B cell (primary cell): ENCODE measurements at regions not wholly inside any gene's neighbourhood (a gene's known extent, or its start where the extent isn't known, plus 50 kb on each side); places are given as distances from the start of the nearest gene placed in this dataset.

Experiments used
- ATAC-seq: fragments of 200-7000 bp; cut with Tn5 transposase; one replicate; pipeline ENCODE4 v1.10.0; 2021; ENCODE audit warnings: low read depth, mild to moderate bottlenecking, moderate number of reproducible peaks, moderate library complexity
- CTCF ChIA-PET: fragments of 350-600 bp; sonication (Branson Sonifier 250); formaldehyde crosslinking; loops from one replicate; lab custom pipeline; 2021; ENCODE audit warnings: antibody characterized with exemption, inconsistent platforms; lab: Charles Lee
- POLR2A ChIA-PET: fragments of 350-600 bp; sonication (Branson Sonifier 250); formaldehyde crosslinking; loops from one replicate; lab custom pipeline; 2021; ENCODE audit warnings: antibody characterized with exemption; lab: Charles Lee
- DNase-seq: peaks from one replicate; pipeline ENCODE4 v3.0.0; 2013
- H2AFZ ChIP-seq: 2 replicates; pipeline ENCODE4 v1.6.1; 2012; ENCODE audit warnings: mild to moderate bottlenecking, low read depth, low read length; ENCODE audit not compliant: insufficient read depth, poor library complexity, severe bottlenecking
- H3K27ac ChIP-seq, 2 donors: 1 replicate in 1 of 2; 2 replicates in 1 of 2; pipeline ENCODE4 v1.5.1; 2012 to 2013; ENCODE audit warnings: low read length in 2 of 2, mild to moderate bottlenecking in 2 of 2, moderate library complexity in 1 of 2
- H3K27me3 ChIP-seq, 4 experiments: fragments of 200-600 bp in 1 of 4; sonication (generic) in 1 of 4; replicated peaks in 1 of 4; 1 replicate in 2 of 4; 2 replicates in 2 of 4; pipeline versions ENCODE4 v1.6.1 to v1.7.0; 2013 to 2016; ENCODE audit warnings: low read length in 3 of 4, mild to moderate bottlenecking in 2 of 4, mixed read lengths in 1 of 4, moderate library complexity in 1 of 4; ENCODE audit not compliant: insufficient read depth in 4 of 4, control insufficient read depth in 3 of 4; ENCODE audit errors: control extremely low read depth in 1 of 4
- H3K36me3 ChIP-seq, 2 experiments: replicated peaks in 1 of 2; 1 replicate in 1 of 2; 2 replicates in 1 of 2; pipeline versions ENCODE4 v1.6.1 to v1.7.1; 2013; ENCODE audit warnings: low read length in 1 of 2; ENCODE audit not compliant: insufficient read depth in 2 of 2, control insufficient read depth in 1 of 2; ENCODE audit errors: control extremely low read depth in 1 of 2, extremely low read depth in 1 of 2
- H3K4me1 ChIP-seq, 2 donors: fragments of 200-600 bp in 1 of 2; sonication (generic) in 1 of 2; 1 replicate in 1 of 2; 2 replicates in 1 of 2; pipeline versions ENCODE4 v1.5.1 to v1.6.1; 2013 to 2017; ENCODE audit warnings: low read length in 2 of 2; ENCODE audit not compliant: control insufficient read depth in 2 of 2, insufficient read depth in 2 of 2
- H3K4me2 ChIP-seq: replicated peaks from 2 replicates; pipeline ENCODE3; 2012; ENCODE audit warnings: mild to moderate bottlenecking, low read depth, low read length; ENCODE audit not compliant: poor library complexity, severe bottlenecking
- H3K4me3 ChIP-seq, 5 experiments: fragments of 200-600 bp in 1 of 5; sonication (generic) in 1 of 5; 1 replicate in 3 of 5; 2 replicates in 2 of 5; pipeline versions ENCODE4 v1.5.1 to v1.7.0; 2011 to 2016; ENCODE audit warnings: low read length in 4 of 5, mild to moderate bottlenecking in 4 of 5, low read depth in 2 of 5, control low read depth in 1 of 5, moderate library complexity in 1 of 5; ENCODE audit not compliant: insufficient read depth in 1 of 5; ENCODE audit errors: control extremely low read depth in 1 of 5, extremely low read depth in 1 of 5
- H3K79me2 ChIP-seq: fragments of 200-600 bp; sonication (generic); one replicate; pipeline ENCODE4 v1.6.0; 2016; ENCODE audit warnings: low read length; ENCODE audit not compliant: control insufficient read depth, insufficient read depth
- H3K9ac ChIP-seq: fragments of 200-600 bp; sonication (generic); 2 replicates; pipeline ENCODE4 v1.6.1; 2017; ENCODE audit warnings: mild to moderate bottlenecking, low read length, moderate library complexity
- H3K9me3 ChIP-seq, 3 donors: one replicate each; pipeline versions ENCODE4 v1.6.1 to v1.7.1; 2013; ENCODE audit warnings: low read length in 2 of 3; ENCODE audit not compliant: control insufficient read depth in 2 of 3, insufficient read depth in 1 of 3; ENCODE audit errors: control extremely low read depth in 1 of 3
- H4K20me1 ChIP-seq: 2 replicates; pipeline ENCODE4 v1.6.0; 2012; ENCODE audit warnings: mild to moderate bottlenecking, low read length; ENCODE audit not compliant: insufficient read depth, control insufficient read depth, poor library complexity, severe bottlenecking
- H3K27ac Mint-ChIP-seq: one replicate; pipeline ENCODE4 v1.8.0; 2021; ENCODE audit warnings: mixed read lengths
- H3K27me3 Mint-ChIP-seq: one replicate; pipeline ENCODE4 v1.8.0; 2021; ENCODE audit warnings: mixed read lengths
- H3K4me1 Mint-ChIP-seq: one replicate; pipeline ENCODE4 v1.8.0; 2021; ENCODE audit warnings: mixed read lengths
- H3K4me3 Mint-ChIP-seq: one replicate; pipeline ENCODE4 v1.8.0; 2021; ENCODE audit warnings: mixed read lengths
- H3K9me3 Mint-ChIP-seq: one replicate; pipeline ENCODE4 v1.8.0; 2022; ENCODE audit warnings: mixed read lengths; ENCODE audit not compliant: insufficient read depth
- CTCF ChIP-seq: fragments of 200-600 bp; IDR thresholded peaks from one replicate; pipeline ENCODE4 v1.8.0; 2022; ENCODE audit warnings: antibody characterized with exemption, mild to moderate bottlenecking
- EZH2 ChIP-seq: IDR thresholded peaks from 2 replicates; pipeline ENCODE4 v1.6.1; 2012; ENCODE audit warnings: borderline replicate concordance, low read depth, mild to moderate bottlenecking, moderate library complexity, low read length; ENCODE audit not compliant: insufficient read depth, poor library complexity, severe bottlenecking
- WGBS: methylation state at CpG from one replicate; pipeline ENCODE4 v1.1.5; 2013; ENCODE audit warnings: missing lambda C conversion rate; ENCODE audit not compliant: insufficient coverage; 5-methylcytosine and 5-hydroxymethylcytosine counted together
- intact Hi-C: fragments of 100-400 bp; cut with micrococcal nuclease; formaldehyde crosslinking; loops from one replicate; pipeline ENCODE4 v1.10.0; 2022

DNA sequence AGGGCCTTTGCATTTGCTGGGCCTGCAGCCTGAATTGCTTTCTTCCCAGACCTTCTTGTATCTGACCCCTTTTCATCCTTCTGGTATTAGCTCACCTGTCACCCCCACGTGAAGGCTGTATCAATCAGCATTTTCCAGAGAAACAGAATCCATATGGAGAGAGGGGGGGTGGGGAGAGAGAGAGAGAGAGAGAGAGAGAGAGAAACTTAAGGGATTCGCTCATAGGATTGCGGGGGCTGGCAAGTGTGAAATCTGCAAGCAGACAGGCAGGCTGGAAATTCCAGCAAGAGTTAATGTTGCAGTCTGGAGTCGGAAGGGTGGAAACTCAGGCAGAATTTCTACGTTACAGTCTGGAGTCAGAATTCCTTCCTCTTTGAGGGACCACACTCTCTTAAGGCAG lies 410.7 kb upstream of the SULF2 start:
- no peak for TF ChIP-seq CTCF
- TF ChIP-seq EZH2, result no peak
- WGBS, result 90% methylated on average over 2 of the region's 5 CpGs
- ChIA-PET POLR2A (no interaction called here), CTCF (interaction anchor here (1.1 kb wide), 1 partner anchor 412 kb away, joined by 3 read pairs; no protein-coding TSS in a partner anchor)
- Histone ChIP-seq H3K4me2 (no peak overlapping the region), H3K9ac (no peak overlapping the region), H3K36me3 (no peaks in the 10 kb centered on the region), H3K4me3 (no peak overlapping the region), H4K20me1 (no peaks in the 10 kb centered on the region), H3K27me3 (peaks cover 0 to 7% (median 0%) of the 10 kb centered on the region in 4 experiments), H3K27ac (no peak overlapping the region), H2AFZ (no peak overlapping the region), H3K4me1 (no peaks in the 10 kb centered on the region), H3K79me2 (no peaks in the 10 kb centered on the region), H3K9me3 (peaks cover 0 to 4% (median 0%) of the 10 kb centered on the region in 3 donors)
- ATAC-seq (no peak), DNase-seq (no peak)
- Mint-ChIP-seq H3K27me3 (peaks cover 15% of the 10 kb centered on the region), H3K9me3 (no peaks in the 10 kb centered on the region), H3K4me1 (no peaks in the 10 kb centered on the region), H3K27ac (no peak overlapping the region), H3K4me3 (no peak overlapping the region)
- intact Hi-C loops, result no loop called here

GRCh38 chr20:48195121-48195870 lies 410.0 kb upstream of the SULF2 start:
- Histone ChIP-seq H3K9ac (no peak overlapping the region), H3K4me2 (no peak overlapping the region), H3K27ac (no peak overlapping the region), H3K4me1 (no peaks in the 10 kb centered on the region), H3K27me3 (peaks cover 0 to 6% (median 0%) of the 10 kb centered on the region in 4 experiments), H4K20me1 (no peaks in the 10 kb centered on the region), H2AFZ (no peak overlapping the region), H3K9me3 (peaks cover 0 to 4% (median 0%) of the 10 kb centered on the region in 3 donors), H3K79me2 (no peaks in the 10 kb centered on the region), H3K36me3 (no peaks in the 10 kb centered on the region), H3K4me3 (no peak overlapping the region)
- peaks cover 18% of the 10 kb centered on the region for H3K27me3 Mint-ChIP-seq
- no peak overlapping the region for H3K4me3 Mint-ChIP-seq
- ATAC-seq (no peak), DNase-seq (no peak)
- no peaks in the 10 kb centered on the region for H3K9me3 Mint-ChIP-seq
- intact Hi-C loops, result no loop called here
- CTCF ChIA-PET, result interaction anchor here (1.1 kb wide), 1 partner anchor 411 kb away, joined by 3 read pairs; no protein-coding TSS in a partner anchor
- no peak for TF ChIP-seq CTCF
- TF ChIP-seq EZH2, result no peak
- POLR2A ChIA-PET, result no interaction called here
- H3K4me1 Mint-ChIP-seq, result no peaks in the 10 kb centered on the region
- no peak overlapping the region for H3K27ac Mint-ChIP-seq
- 94% methylated on average over 8 of the region's 9 CpGs for WGBS
